GM12892 (cell line): ENCODE measurements at regions not wholly inside any gene's neighbourhood (a gene's known extent, or its start where the extent isn't known, plus 50 kb on each side); places are given as distances from the start of the nearest gene placed in this dataset.

Experiments
- DNase-seq: peaks from one replicate; pipeline ENCODE4 v3.0.0; 2011; ENCODE audit not compliant: insufficient read length
- FAIRE-seq: peaks from 2 replicates; lab custom pipeline; 2011; peaks lifted over from hg19 to GRCh38; lab: Jason Lieb, UNC
- POLR2A ChIP-seq: IDR thresholded peaks from 2 replicates; pipeline ENCODE4 v1.6.1; 2011; ENCODE audit warnings: low read depth, low read length, control low read depth
- POLR2AphosphoS5 ChIP-seq: IDR thresholded peaks from 2 replicates; pipeline ENCODE4 v1.6.1; 2011; ENCODE audit warnings: low read depth, low read length, control low read depth
- TAF1 ChIP-seq: IDR thresholded peaks from 2 replicates; pipeline ENCODE4 v1.6.1; 2011; ENCODE audit warnings: low read depth, mild to moderate bottlenecking, control low read depth, low read length, borderline replicate concordance

- DNase-seq (no peak), FAIRE-seq (no peak)
- TF ChIP-seq TAF1: no peak
- no peak for TF ChIP-seq POLR2AphosphoS5
- no peak for TF ChIP-seq POLR2A
Measured at GRCh38 chr17:77515227-77515626, 374.5 kb downstream of the SEC14L1 start.

GRCh38 chr17:77516902-77517301, 376.1 kb downstream of the SEC14L1 start:
- FAIRE-seq (no peak), DNase-seq (no peak)
- TF ChIP-seq POLR2A (no peak), POLR2AphosphoS5 (no peak), TAF1 (no peak)

GRCh38 chr17:77521076-77521475, 380.3 kb downstream of the SEC14L1 start:
- TF ChIP-seq TAF1: no peak
- no peak for TF ChIP-seq POLR2AphosphoS5
- TF ChIP-seq POLR2A: no peak
- FAIRE-seq: no peak
- DNase-seq: no peak

GRCh38 chr17:77523540-77523939, 382.8 kb downstream of the SEC14L1 start:
- no peak for DNase-seq
- no peak for TF ChIP-seq POLR2A
- no peak for TF ChIP-seq TAF1
- TF ChIP-seq POLR2AphosphoS5: no peak
- no peak for FAIRE-seq

GRCh38 chr17:77526259-77526711, 385.5 kb downstream of the SEC14L1 start:
- no peak for TF ChIP-seq POLR2AphosphoS5
- TF ChIP-seq POLR2A: no peak
- TF ChIP-seq TAF1: no peak
- FAIRE-seq (no peak), DNase-seq (no peak)

- no peak for FAIRE-seq
- TF ChIP-seq TAF1 (no peak), POLR2A (no peak), POLR2AphosphoS5 (no peak)
- DNase-seq: no peak
Measured at GRCh38 chr17:77526728-77527350, 386.1 kb downstream of the SEC14L1 start.

- TF ChIP-seq TAF1 (no peak), POLR2AphosphoS5 (no peak), POLR2A (no peak)
- DNase-seq (no peak), FAIRE-seq (no peak)
Measured at GRCh38 chr17:77527409-77527808, 386.6 kb downstream of the SEC14L1 start.

GRCh38 chr17:77527836-77528505, 387.2 kb downstream of the SEC14L1 start:
- DNase-seq: no peak
- TF ChIP-seq TAF1 (no peak), POLR2A (no peak), POLR2AphosphoS5 (no peak)
- no peak for FAIRE-seq

- TF ChIP-seq POLR2A (no peak), POLR2AphosphoS5 (no peak), TAF1 (no peak)
- DNase-seq: no peak
- no peak for FAIRE-seq
Measured at GRCh38 chr17:77528516-77529327, 388.0 kb downstream of the SEC14L1 start.

GRCh38 chr17:77529328-77529650, 388.5 kb downstream of the SEC14L1 start:
- no peak for FAIRE-seq
- TF ChIP-seq POLR2A (no peak), POLR2AphosphoS5 (no peak), TAF1 (no peak)
- no peak for DNase-seq

- no peak for DNase-seq
- TF ChIP-seq POLR2A (no peak), POLR2AphosphoS5 (no peak), TAF1 (no peak)
- FAIRE-seq: no peak
Measured at GRCh38 chr17:77530591-77530990, 389.8 kb downstream of the SEC14L1 start.

GRCh38 chr17:77531002-77531401, 390.2 kb downstream of the SEC14L1 start:
- TF ChIP-seq POLR2A (no peak), POLR2AphosphoS5 (no peak), TAF1 (no peak)
- DNase-seq (no peak), FAIRE-seq (no peak)
